Activated naive CD8-positive, alpha-beta T cell treated with anti-CD3 and anti-CD28 coated beads, Interleukin-2, amount 50 U/mL, for 24 hours (primary cell): ENCODE measurements at regions not wholly inside any gene's neighbourhood (a gene's known extent, or its start where the extent isn't known, plus 50 kb on each side); places are given as distances from the start of the nearest gene placed in this dataset.

Experiments used
- ATAC-seq: fragments of 150-1000 bp; cut with Tn5 transposase; one replicate; pipeline ENCODE4 v1.10.0; 2021
- DNase-seq: peaks from one replicate; pipeline ENCODE4 v3.0.0; 2021
- H3K27ac Mint-ChIP-seq: one replicate; pipeline ENCODE4 v1.8.0; 2021; ENCODE audit warnings: mild to moderate bottlenecking, mixed read lengths
- H3K27me3 Mint-ChIP-seq: one replicate; pipeline ENCODE4 v1.8.0; 2021; ENCODE audit warnings: mixed read lengths
- H3K36me3 Mint-ChIP-seq: one replicate; pipeline ENCODE4 v1.8.0; 2021; ENCODE audit warnings: low read depth, mixed read lengths
- H3K4me1 Mint-ChIP-seq: one replicate; pipeline ENCODE4 v1.8.0; 2021; ENCODE audit warnings: mixed read lengths
- H3K4me3 Mint-ChIP-seq: one replicate; pipeline ENCODE4 v1.8.0; 2021; ENCODE audit warnings: mild to moderate bottlenecking, moderate library complexity, mixed read lengths
- H3K9me3 Mint-ChIP-seq: one replicate; pipeline ENCODE4 v1.8.0; 2021; ENCODE audit warnings: mixed read lengths

DNA sequence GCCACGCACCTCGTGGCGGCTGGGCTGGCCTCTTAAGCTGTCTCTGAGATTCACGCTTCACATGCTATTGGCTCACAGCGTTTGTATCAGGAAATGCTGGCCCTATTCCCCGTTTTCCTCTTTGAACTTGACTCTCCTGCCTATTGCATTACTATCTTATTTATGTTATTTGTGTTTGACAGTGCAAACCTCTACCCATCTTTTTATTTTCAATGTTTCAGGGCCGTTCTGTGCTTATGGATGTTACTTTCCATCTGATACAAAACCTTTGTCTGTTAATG lies 149.9 kb upstream of the TWIST2 start:
- ATAC-seq: no peak
- DNase-seq: no peak
- H3K4me3 Mint-ChIP-seq: no peak overlapping the region
- no peaks in the 10 kb centered on the region for H3K36me3 Mint-ChIP-seq
- no peaks in the 10 kb centered on the region for H3K9me3 Mint-ChIP-seq
- no peaks in the 10 kb centered on the region for H3K27me3 Mint-ChIP-seq
- no peak overlapping the region for H3K27ac Mint-ChIP-seq
- no peaks in the 10 kb centered on the region for H3K4me1 Mint-ChIP-seq

DNA sequence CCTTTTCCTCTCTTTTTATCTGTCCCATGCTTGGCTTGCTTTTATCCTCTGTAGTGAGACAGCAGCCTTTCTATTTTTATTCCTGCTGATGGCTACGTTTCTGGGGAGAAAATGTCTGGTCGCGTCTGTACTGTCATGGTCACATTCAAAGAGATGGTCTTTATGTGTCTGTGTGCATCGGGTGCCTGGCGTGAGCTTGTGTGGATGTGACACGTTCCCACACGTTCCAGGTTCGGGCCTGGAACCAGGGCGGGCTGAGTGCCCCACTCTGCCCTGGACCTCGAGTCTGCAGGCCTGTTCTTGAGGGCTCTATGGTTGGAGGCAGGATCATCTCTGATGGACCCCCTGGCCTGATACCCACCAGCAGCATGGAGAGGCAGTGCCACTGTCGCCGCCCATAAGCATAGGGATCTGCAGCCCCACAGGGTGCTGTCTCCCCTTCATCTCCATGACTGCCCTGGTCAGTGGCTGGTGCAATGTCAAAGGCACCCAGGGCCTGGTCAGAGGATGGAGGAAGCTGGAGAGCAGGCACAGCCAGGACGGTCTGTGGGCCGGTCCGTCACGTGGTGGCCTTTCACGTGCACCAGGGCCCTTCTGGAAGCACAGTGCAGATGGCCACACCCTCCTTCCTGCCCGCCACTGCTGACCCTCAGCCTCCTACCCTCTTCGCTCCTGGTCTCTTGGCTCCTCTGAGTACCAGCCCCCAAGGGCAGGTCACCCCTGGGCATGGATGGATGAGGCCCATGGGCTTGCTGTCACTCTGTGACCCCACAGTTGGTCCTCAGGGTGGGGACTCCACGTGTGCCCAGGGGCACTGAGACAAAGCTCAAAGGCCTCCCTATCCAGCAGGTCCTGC lies 149.2 kb upstream of the TWIST2 start:
- Mint-ChIP-seq H3K27me3 (no peaks in the 10 kb centered on the region), H3K36me3 (no peaks in the 10 kb centered on the region), H3K27ac (no peak overlapping the region), H3K4me1 (no peaks in the 10 kb centered on the region), H3K4me3 (no peak overlapping the region), H3K9me3 (no peaks in the 10 kb centered on the region)
- DNase-seq: no peak
- ATAC-seq: no peak

DNA sequence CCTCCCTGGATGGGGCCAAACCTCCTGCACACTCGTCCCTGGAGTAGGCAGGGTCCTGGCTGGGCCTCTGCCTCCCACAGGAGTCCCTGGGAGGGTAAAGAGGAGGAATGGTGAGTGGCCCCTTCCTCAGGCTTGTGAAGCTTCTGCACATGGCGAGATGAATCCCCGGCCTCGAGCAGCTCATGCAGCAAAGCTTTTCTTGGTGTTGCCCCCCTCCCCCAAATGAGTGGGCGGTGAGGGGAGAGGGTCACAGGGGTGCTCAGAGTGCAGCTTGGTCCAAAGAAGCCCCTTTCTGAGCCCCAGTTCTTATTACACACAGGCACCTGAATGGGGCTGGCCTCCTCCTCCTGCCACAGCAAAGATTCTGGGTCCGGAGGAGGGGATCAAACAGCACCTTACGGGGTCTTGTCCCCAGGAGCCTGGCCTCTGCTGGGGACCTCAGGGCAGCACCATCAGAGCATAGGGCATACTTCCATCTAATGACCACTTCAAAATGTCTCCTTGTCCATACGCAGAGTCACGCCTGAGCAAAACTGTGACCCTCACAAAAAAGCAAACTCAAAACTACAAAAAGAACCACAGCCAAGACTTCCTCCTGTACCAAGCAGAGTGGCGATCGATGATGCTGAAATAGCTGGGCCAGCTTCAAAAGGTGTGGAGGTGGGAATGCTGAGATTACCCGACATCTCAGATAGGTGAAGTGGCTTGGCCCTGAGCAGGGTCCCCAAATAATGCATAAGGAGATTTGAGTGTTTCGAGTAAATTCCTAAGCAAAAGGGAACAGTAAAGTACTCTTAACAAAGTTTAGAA lies 148.4 kb upstream of the TWIST2 start:
- Mint-ChIP-seq H3K9me3 (no peaks in the 10 kb centered on the region), H3K27me3 (no peaks in the 10 kb centered on the region), H3K36me3 (no peaks in the 10 kb centered on the region), H3K4me1 (no peaks in the 10 kb centered on the region), H3K4me3 (no peak overlapping the region), H3K27ac (no peak overlapping the region)
- DNase-seq: no peak
- no peak for ATAC-seq

DNA sequence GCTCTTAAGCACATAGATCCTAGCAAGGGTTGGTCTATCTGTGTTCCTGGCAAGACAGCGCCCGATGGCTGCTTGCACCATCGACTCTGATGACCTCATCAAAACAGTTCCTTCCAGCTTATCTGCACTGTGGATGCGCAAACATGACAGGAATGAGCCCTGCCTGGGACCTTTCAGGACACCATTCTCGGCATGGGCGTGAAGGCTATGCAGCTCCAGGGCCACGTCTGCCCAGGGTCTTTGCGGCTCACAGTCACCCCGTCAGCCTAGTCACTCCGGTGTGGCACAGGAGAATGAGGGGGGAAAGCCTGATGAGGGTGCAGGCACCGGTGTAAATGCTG lies 147.8 kb upstream of the TWIST2 start:
- H3K4me3 Mint-ChIP-seq: no peak overlapping the region
- H3K27ac Mint-ChIP-seq: no peak overlapping the region
- no peak for ATAC-seq
- no peaks in the 10 kb centered on the region for H3K9me3 Mint-ChIP-seq
- H3K36me3 Mint-ChIP-seq: no peaks in the 10 kb centered on the region
- DNase-seq: no peak
- no peaks in the 10 kb centered on the region for H3K4me1 Mint-ChIP-seq
- no peaks in the 10 kb centered on the region for H3K27me3 Mint-ChIP-seq

DNA sequence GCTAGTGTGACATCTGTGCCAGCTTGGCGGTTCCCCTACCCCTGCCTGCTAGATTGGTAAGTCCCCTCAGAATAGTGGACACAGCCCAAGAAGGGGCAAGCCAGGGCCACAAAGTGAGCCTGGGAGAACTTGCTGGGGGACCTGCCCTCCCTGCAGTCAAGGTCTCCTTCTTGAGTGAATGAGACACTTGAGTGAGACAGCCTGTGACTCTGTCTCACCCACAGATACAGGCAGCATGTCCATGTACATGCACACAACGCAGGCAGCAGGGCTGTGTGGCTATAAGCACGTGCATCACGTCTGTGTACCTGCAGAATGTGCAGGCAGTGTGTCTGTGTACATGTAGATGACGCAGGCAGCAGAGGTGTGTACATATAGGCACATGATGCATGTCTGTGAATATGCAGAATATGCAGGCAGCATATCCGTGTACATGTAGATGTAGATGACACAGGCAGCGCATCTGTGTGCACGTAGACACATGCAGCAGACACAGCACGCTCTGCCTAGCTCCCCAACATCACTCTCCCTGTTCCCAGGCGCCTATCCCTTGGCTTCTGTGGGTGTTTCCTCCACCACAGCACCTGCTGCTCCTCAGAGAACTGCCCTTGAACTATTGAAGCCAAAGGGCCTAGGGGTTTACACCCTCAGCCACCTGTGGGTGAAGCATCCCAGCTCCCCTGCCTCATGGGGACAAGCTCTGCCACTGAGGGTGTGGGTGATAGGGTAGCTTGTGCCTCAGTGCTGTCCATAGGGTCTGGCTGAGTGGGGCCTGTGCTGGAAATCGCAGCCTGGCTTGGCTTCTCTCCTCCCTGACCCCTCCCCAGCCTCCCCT lies 147.2 kb upstream of the TWIST2 start:
- Mint-ChIP-seq H3K27ac (no peak overlapping the region), H3K36me3 (no peaks in the 10 kb centered on the region), H3K4me3 (no peak overlapping the region), H3K4me1 (no peaks in the 10 kb centered on the region), H3K27me3 (no peaks in the 10 kb centered on the region), H3K9me3 (no peaks in the 10 kb centered on the region)
- no peak for DNase-seq
- ATAC-seq: no peak

DNA sequence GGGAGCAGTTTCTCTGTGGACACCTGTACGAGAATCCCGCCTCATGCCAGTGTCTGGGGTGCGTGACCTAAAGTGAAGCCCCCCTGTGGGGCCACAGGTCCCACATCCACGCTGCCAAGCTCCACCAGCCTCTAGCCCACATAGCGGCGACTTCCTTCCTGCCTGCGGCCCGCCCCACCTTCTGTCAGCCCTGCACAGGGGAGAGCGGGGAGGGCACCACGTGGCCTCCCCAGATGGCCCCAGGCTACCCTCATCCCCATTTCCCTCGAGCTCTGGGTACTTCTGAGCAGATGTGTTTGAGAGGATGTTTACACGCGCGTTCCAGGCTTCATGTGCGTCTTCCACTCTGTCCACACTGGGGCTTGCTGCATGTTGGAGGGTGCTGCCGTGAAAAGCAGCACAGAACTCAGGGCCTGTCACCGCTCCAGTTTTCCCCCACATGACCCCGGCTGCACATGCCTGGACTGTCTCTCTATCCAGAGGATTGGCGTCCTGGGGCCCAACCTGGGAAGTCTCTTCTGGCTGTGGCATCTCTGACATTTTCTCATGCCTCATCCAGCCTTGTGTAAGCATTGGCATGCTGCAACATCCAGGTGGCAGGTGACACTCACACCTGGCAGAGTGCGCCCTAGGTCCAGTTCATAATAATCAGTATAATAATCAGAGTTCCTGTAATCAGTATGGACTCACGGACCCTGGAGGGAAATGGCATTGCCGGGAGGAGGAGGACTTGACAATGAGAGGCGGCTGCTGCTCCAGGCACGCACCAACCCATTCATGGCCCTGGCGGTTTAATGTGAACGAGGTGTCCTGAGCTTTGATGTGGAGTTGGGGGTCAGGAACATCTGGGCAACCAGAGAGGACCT lies 146.3 kb upstream of the TWIST2 start:
- no peak overlapping the region for H3K4me3 Mint-ChIP-seq
- H3K27me3 Mint-ChIP-seq: peaks cover 3% of the 10 kb centered on the region
- ATAC-seq (peak; percentile 18), DNase-seq (no peak)
- no peak overlapping the region for H3K27ac Mint-ChIP-seq
- no peaks in the 10 kb centered on the region for H3K9me3 Mint-ChIP-seq
- no peaks in the 10 kb centered on the region for H3K4me1 Mint-ChIP-seq
- H3K36me3 Mint-ChIP-seq: no peaks in the 10 kb centered on the region

DNA sequence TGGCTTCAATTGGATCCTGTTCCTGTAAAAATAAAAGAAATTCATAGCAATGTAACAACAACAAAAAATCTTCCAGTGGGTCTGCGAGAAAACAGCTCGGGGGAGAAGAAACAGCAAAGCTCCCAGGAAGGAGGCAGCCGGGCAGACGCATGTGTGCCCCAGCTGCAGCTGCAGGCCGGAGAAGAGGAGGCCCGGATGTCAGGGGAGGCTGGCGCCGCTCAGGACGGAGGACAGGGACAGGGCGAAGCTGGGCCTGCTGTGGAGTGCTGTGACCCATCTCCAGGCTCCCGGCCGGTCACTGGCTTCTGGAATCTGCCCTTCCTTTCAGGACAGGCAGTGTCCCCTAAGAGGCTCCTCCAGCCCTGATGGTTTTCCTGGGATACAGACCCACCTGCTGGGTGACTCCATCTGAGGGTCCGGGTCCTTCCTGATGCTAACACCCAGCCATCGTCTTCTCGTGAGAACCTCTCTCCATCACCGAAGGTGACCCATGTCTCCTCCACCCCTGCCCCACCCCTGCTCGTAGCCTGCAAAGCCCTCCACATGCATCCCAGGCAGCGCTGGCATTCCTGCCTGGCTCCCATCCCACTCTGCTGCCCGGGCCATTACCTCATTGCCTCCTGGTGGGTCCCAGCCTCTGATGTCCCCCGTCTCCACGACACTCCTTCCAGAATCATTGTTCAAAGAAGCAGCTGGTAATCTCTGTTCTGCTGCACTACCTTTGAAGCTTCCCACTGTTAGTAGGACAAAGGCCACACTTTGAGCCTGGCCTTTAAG lies 145.4 kb upstream of the TWIST2 start:
- H3K9me3 Mint-ChIP-seq: no peaks in the 10 kb centered on the region
- no peak for ATAC-seq
- no peaks in the 10 kb centered on the region for H3K4me1 Mint-ChIP-seq
- H3K27ac Mint-ChIP-seq: no peak overlapping the region
- H3K4me3 Mint-ChIP-seq: no peak overlapping the region
- H3K27me3 Mint-ChIP-seq: peaks cover 6% of the 10 kb centered on the region
- DNase-seq: no peak
- H3K36me3 Mint-ChIP-seq: no peaks in the 10 kb centered on the region

DNA sequence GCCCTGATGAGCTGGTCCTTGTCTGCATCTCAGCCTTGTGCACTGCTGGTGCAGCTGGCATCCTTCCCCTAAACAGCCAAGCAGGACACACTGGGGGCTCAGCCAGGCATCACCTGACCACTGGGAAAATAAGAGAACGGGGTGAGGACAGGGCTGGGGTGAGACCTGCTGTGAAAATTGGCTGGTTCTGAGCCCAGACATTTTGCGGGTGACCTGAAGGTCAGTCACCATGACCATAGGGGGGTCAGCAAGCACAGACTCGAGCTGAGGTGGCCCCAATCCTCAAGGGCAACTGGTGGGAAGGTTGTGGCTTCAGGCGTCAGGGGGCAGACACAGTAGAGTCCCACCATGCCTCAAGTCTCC lies 144.9 kb upstream of the TWIST2 start:
- peaks cover 10% of the 10 kb centered on the region for H3K27me3 Mint-ChIP-seq
- H3K4me1 Mint-ChIP-seq: no peaks in the 10 kb centered on the region
- DNase-seq (no peak), ATAC-seq (no peak)
- H3K9me3 Mint-ChIP-seq: no peaks in the 10 kb centered on the region
- H3K4me3 Mint-ChIP-seq: no peak overlapping the region
- no peaks in the 10 kb centered on the region for H3K36me3 Mint-ChIP-seq
- H3K27ac Mint-ChIP-seq: no peak overlapping the region

DNA sequence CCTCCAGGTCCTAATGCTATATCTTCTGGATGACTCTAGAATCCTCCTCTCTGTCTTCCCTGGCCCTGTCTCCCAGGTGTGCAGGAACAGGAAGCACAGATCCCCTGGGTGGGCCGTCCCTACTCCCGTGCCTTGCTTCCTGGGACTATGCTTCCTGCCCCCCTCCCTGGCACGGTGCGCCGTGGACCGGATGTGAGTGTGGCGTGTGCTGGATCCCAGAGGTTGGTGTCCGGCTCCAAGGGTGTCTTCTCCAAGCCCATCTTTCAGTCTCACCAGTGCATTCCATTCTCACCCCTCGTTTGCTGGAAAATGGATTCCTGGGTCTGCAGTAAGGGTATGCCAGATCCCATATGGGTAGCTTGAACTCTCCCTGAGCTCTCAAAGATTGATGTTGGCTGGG lies 144.4 kb upstream of the TWIST2 start:
- H3K27me3 Mint-ChIP-seq: peaks cover 11% of the 10 kb centered on the region
- no peaks in the 10 kb centered on the region for H3K9me3 Mint-ChIP-seq
- no peak for DNase-seq
- ATAC-seq: no peak
- no peak overlapping the region for H3K4me3 Mint-ChIP-seq
- no peaks in the 10 kb centered on the region for H3K4me1 Mint-ChIP-seq
- H3K36me3 Mint-ChIP-seq: no peaks in the 10 kb centered on the region
- no peak overlapping the region for H3K27ac Mint-ChIP-seq

DNA sequence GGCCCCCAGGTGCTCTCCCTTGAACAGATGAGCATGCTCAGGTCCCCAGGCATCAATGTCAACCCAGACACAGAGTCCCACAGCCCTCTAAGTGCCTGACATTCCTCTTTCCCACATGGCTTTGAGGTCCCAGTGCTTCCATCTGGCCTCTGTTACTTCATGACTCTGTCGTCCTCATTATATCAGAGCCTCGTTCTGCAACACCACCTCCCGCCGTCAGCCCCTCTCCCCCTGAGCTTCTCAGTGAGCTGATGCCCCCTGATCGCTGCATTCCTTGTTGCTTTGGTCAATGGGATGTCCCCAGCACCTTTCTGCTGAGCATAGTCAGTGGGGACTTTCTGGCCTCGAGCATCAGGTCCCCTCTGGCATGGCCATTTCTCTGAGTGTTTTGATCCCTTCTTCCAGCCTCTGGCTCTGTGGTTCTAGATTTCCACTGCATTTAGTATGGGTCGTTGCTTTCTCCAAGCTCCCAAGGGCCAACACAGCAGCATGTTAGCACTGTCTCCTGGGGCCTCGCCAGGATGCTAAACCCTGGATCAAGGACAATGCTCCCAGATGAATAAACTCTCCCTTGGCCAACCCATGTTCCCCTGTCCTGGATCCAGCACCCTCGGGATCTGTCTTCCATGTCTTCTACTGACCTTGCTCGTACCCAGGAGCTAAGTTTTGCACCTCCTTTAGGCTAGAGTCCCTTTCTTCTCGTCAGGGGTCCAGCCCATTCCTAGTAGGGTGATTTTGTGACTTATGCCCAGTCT lies 143.2 kb upstream of the TWIST2 start:
- no peaks in the 10 kb centered on the region for H3K36me3 Mint-ChIP-seq
- DNase-seq: no peak
- peaks cover 16% of the 10 kb centered on the region for H3K27me3 Mint-ChIP-seq
- no peak for ATAC-seq
- H3K9me3 Mint-ChIP-seq: no peaks in the 10 kb centered on the region
- H3K4me1 Mint-ChIP-seq: no peaks in the 10 kb centered on the region
- H3K4me3 Mint-ChIP-seq: no peak overlapping the region
- no peak overlapping the region for H3K27ac Mint-ChIP-seq

DNA sequence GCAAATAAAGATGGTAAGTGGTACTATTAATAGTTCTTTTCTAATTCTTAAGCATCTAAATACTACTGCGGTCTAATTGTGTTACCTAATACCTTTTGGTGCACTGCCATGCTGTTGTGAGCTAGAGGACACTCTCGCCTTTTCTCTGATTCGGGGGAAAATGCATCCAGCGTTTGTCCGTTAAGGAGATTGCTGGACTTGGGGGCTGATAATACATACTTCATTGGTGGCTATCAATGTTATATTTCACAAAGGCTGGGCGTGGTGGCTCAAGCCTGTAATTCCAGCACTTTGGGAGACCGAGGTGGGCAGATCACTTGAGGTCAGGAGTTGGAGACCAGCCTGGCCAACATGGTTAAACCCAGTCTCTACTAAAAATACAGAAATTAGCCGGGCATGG lies 141.7 kb upstream of the TWIST2 start:
- Mint-ChIP-seq H3K27ac (no peak overlapping the region), H3K4me3 (no peak overlapping the region), H3K36me3 (no peaks in the 10 kb centered on the region), H3K4me1 (no peaks in the 10 kb centered on the region), H3K27me3 (peaks cover 16% of the 10 kb centered on the region), H3K9me3 (no peaks in the 10 kb centered on the region)
- no peak for ATAC-seq
- DNase-seq: no peak

DNA sequence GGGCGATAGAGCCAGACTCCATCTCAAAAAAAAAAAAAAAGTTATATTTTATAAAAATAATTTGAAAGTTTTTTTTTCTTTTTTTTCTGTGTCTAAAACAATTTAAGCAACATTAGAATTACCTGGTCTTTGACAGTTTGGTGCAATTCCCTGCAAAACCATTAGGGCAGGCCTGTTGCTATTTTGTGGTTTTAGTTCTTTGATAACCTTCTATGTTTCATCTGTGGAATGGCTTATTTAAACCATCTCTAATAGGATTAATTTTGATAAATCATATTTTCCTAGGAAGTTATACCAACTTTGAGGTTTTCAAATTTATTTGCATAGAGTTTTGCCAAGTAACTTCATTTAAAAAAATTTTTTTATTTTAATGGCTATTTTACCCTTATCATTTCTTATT lies 141.2 kb upstream of the TWIST2 start:
- Mint-ChIP-seq H3K27me3 (peaks cover 16% of the 10 kb centered on the region), H3K4me3 (no peak overlapping the region), H3K36me3 (no peaks in the 10 kb centered on the region), H3K27ac (no peak overlapping the region), H3K9me3 (no peaks in the 10 kb centered on the region), H3K4me1 (no peaks in the 10 kb centered on the region)
- ATAC-seq (no peak), DNase-seq (no peak)

DNA sequence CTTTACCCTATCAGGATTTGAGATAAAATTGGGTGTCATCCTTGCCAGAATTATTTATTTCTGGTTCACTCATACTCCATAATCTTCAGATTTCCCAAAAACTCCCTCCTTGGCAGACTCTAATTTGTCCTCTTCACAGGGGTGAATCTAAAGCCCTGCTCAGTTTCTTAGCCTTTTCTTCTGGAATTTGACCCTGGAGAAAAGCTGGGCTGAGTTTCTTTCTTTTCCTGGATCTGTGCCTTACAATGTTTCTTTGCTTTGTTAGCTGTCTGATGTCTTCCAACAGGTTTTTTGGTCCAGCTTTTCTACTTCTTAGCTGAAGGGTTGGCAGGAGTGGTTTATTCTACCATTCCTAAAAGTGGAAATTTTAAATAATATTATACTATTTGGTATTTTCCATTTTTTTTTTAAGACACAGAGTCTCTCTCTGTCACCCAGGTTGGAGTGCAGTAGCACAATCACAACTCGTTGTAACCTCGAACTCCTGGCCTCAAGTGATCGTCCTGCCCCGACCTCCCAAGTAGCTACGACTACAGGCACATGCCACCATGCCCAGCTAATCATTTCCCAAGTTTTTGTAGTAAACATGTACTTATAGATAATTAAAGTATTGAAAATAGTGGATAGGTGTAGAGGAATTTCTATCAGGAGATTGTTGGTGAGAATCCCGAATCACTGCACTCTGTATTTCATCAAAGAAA lies 138.4 kb upstream of the TWIST2 start:
- DNase-seq: no peak
- Mint-ChIP-seq H3K27me3 (peaks cover 16% of the 10 kb centered on the region), H3K4me3 (no peak overlapping the region), H3K27ac (no peak overlapping the region), H3K9me3 (no peaks in the 10 kb centered on the region), H3K36me3 (no peaks in the 10 kb centered on the region), H3K4me1 (no peaks in the 10 kb centered on the region)
- no peak for ATAC-seq
